DMS153 treated with DMSO at 0.1 percent for 48 hours (cell line): ENCODE measurements at regions not wholly inside any gene's neighbourhood (a gene's known extent, or its start where the extent isn't known, plus 50 kb on each side); places are given as distances from the start of the nearest gene placed in this dataset.

Experiments used
- DNase-seq: peaks from one replicate; lab custom pipeline; 2025; ENCODE audit not compliant: unreplicated experiment; lab: John Stamatoyannopoulos, UW

GRCh38 chr4:62909238-62909637 lies 1500.0 kb downstream of the TECRL start:
- no peak for DNase-seq

- no peak for DNase-seq
Observed at GRCh38 chr4:62901101-62901500, 1508.1 kb downstream of the TECRL start.

- DNase-seq = no peak
Observed at GRCh38 chr4:62899646-62900364, 1509.4 kb downstream of the TECRL start.

- DNase-seq = no peak
Observed at GRCh38 chr4:62898115-62898514, 1511.1 kb downstream of the TECRL start.

GRCh38 chr4:62896721-62897120 lies 1512.5 kb downstream of the TECRL start:
- no peak for DNase-seq

- no peak for DNase-seq
Observed at GRCh38 chr4:62881901-62882300, 1527.3 kb downstream of the TECRL start.

GRCh38 chr4:62881210-62881609 lies 1528.0 kb downstream of the TECRL start:
- no peak for DNase-seq

GRCh38 chr4:62872856-62873255 lies 1536.4 kb downstream of the TECRL start:
- DNase-seq = no peak

- no peak for DNase-seq
Observed at GRCh38 chr4:62871078-62871477, 1538.2 kb downstream of the TECRL start.

- DNase-seq = no peak
Observed at GRCh38 chr4:62870451-62870850, 1538.8 kb downstream of the TECRL start.

- DNase-seq = no peak
Observed at GRCh38 chr4:62865261-62865660, 1544.0 kb downstream of the TECRL start.

GRCh38 chr4:62849696-62850095 lies 1559.6 kb downstream of the TECRL start:
- no peak for DNase-seq

- DNase-seq = no peak
Observed at GRCh38 chr4:62835631-62836030, 1573.6 kb downstream of the TECRL start.

GRCh38 chr4:62822306-62822705 lies 1586.9 kb downstream of the TECRL start:
- no peak for DNase-seq

- DNase-seq = no peak
Observed at GRCh38 chr4:62816566-62816965, 1592.7 kb downstream of the TECRL start.

GRCh38 chr4:62814510-62815047 lies 1594.7 kb downstream of the TECRL start:
- DNase-seq = no peak

- no peak for DNase-seq
Observed at GRCh38 chr4:62806816-62807215, 1602.4 kb downstream of the TECRL start.

- DNase-seq = no peak
Observed at GRCh38 chr4:62804075-62804474, 1603.9 kb downstream of the ADGRL3 start.

- DNase-seq = no peak
Observed at GRCh38 chr4:62797221-62797620, 1597.1 kb downstream of the ADGRL3 start.

- DNase-seq = no peak
Observed at GRCh38 chr4:62791386-62791785, 1591.3 kb downstream of the ADGRL3 start.

- DNase-seq = no peak
Observed at GRCh38 chr4:62771983-62772557, 1571.9 kb downstream of the ADGRL3 start.

- DNase-seq = no peak
Observed at GRCh38 chr4:62740296-62740695, 1540.2 kb downstream of the ADGRL3 start.

- DNase-seq = no peak
Observed at GRCh38 chr4:62717154-62717553, 1517.0 kb downstream of the ADGRL3 start.
